ENCODE measurements at regions not wholly inside any gene's neighbourhood (a gene's known extent, or its start where the extent isn't known, plus 50 kb on each side); places are given as distances from the start of the nearest gene placed in this dataset.

- TF ChIP-seq, protein P1, sequence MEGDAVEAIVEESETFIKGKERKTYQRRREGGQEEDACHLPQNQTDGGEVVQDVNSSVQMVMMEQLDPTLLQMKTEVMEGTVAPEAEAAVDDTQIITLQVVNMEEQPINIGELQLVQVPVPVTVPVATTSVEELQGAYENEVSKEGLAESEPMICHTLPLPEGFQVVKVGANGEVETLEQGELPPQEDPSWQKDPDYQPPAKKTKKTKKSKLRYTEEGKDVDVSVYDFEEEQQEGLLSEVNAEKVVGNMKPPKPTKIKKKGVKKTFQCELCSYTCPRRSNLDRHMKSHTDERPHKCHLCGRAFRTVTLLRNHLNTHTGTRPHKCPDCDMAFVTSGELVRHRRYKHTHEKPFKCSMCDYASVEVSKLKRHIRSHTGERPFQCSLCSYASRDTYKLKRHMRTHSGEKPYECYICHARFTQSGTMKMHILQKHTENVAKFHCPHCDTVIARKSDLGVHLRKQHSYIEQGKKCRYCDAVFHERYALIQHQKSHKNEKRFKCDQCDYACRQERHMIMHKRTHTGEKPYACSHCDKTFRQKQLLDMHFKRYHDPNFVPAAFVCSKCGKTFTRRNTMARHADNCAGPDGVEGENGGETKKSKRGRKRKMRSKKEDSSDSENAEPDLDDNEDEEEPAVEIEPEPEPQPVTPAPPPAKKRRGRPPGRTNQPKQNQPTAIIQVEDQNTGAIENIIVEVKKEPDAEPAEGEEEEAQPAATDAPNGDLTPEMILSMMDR (IDR thresholded peaks at IDR 0.05) = no peak
- no peak for TF ChIP-seq POLR2A (IDR thresholded peaks at IDR 0.05)
These were observed 53.0 kb upstream of the ROPN1 start for GRCh38 chr3:124044956-124045355.
